AG08395 (cell line): ENCODE measurements at regions not wholly inside any gene's neighbourhood (a gene's known extent, or its start where the extent isn't known, plus 50 kb on each side); places are given as distances from the start of the nearest gene placed in this dataset.

Experiments used
- DNase-seq: peaks from one replicate; pipeline ENCODE4 v3.0.0; 2012; ENCODE audit warnings: mixed read lengths, low spot score

DNA sequence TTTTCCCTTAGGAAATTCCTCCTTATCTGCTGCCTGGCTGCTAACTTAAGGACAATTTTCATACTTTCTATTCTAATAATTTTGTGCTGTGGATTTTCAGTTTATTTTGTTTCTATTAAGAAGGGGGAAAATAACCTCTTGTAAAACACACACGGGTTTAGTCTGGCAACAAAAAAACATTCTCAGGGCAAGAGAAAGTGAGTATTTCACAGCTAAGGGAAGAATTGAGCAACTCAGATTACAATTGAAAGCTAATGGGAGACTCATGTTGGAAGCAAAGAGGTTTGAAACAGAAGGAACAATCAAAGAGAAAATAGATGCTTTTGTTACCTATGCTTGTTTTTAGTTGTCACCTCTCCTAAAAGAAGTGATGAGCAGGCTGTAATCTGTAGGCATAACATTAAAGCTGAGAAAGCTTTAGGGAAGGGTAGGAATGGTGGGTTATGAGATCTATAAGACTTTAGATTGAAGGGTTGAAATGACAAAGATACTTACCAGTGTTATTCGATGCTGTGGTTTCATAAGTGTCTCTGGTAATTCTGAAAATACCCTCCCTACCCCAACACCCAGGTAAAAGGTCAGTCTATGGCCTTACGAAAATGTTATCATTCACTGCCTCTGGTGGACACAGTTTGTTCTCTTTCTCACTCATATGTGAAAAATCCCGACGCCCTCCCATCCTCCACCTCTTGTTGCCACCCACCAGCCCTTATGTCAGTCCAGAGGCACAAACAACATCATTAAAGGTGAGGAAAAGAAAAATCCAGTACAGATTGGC is 510.9 kb downstream of the TXNL1 start:
- peak; percentile 13 for DNase-seq

GRCh38 chr18:56124186-56124585 is 514.2 kb downstream of the TXNL1 start:
- peak; percentile 78 for DNase-seq

GRCh38 chr18:56121669-56122068 is 516.7 kb downstream of the TXNL1 start:
- no peak for DNase-seq

DNA sequence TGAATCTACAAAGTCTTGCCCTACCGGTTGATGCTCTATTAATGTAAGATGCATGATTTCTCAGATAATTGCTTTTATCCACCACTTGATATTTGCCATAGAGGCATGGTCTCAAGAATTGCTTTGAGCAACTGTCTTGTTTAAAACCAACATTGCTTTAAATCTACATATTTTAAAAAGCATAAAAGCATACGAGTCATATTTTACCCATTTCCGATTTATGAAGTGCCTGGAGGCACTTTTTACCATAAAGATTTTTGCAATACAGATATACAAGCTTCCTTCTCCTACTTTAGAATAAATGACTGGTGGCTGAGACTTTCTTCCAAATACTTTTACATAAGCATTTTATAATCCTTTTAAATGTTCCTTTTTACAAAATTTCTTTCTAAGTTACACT is 517.6 kb downstream of the TXNL1 start:
- no peak for DNase-seq

DNA sequence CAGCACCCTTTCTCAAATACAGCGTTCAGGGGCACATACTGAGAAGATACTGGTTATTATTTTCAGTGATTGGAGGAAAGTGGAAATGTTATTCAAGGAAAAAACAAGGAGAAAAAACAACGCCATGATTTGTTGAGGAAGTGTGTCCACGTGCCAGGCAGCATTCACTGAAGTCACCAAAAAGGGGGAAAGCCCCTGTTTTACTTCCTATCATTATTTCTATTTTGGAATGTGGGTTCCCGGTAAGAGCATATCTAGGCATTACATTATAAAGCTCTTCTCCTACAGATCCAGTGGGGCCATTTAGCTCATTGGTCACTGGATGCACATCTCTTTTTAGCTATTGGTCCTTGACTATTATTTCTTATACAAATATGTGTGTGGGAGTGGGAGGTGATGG is 518.7 kb downstream of the TXNL1 start:
- no peak for DNase-seq

- DNase-seq: no peak
Measured at GRCh38 chr18:56118422-56118821, 520.0 kb downstream of the TXNL1 start.

DNA sequence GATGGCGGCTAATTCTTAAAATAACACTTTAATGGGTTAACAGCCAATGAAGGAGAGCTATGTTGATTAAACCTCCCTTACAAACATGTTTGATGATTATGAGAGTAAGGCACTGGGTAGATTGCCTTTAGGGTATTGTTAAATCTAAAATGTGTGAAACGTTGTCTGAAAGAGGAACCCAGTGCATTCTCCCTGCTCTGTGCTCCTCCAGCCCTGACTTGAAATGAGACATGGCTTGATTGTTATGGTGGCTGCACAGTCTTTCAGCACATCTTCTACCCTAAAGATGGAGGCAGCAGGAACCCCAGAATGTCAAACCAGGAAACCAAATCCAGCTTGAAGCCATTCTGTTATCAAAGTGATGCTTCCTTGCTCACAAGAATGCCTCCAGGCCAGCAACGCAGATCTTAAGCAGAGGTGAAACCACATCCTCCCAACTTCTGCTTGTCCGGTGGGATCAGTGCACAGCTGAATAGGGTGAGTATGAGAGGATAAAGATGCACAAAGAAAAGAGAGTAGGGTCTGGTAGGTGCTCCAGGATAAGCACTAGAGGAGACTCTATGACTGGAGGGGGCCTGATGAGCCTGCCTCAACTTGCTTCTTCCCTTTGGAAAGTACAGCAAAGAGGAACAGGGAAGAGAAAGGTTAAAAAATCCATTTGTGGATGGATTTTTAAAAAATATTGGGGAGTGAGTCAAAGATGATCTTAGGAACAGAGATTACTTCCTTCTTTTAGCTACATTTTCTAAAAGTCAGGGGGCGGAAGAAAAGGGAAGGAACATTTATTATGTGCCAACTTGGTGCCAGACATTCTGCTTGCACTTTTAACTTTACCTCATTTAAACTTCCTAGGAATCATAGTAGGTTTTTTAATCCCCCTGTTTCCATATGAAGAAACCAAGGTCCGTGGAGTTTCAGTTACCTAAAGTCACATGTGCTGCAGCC is 523.0 kb downstream of the TXNL1 start:
- DNase-seq: no peak

GRCh38 chr18:56112984-56113383 is 525.0 kb upstream of the TCF4 start:
- no peak for DNase-seq

DNA sequence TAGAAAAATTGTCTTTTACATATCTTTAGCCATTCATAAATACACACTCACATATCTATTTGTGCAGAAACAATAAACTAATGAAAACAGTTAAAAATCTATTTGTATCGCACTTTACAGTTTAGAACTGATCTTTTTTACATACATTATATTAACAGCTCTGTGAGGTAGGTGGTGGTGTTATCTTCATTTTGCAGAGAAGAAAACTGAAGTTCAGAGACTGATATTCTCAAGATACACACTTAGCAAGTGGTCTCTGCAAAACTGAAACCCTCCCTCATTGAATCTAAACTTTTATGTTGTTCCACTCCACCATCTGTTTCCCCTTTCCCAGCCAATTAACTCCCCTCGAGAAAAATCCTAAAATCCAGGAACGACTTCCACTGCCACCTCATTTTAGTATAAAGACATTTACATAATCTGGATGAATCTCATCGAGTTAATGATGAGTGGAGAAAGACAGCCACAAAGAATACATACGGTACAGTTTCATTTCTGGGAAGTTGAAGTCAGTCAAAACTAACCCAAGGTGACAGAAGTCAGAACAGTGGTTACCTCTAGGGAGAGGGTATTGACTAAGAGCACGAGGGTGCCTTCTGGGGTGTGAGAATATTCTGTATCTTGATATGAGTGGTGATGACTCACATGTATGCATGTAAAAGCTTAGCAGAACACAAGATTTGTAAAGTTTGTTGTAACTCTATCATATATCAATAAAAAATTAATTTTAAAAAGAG is 524.2 kb upstream of the TCF4 start:
- no peak for DNase-seq

DNA sequence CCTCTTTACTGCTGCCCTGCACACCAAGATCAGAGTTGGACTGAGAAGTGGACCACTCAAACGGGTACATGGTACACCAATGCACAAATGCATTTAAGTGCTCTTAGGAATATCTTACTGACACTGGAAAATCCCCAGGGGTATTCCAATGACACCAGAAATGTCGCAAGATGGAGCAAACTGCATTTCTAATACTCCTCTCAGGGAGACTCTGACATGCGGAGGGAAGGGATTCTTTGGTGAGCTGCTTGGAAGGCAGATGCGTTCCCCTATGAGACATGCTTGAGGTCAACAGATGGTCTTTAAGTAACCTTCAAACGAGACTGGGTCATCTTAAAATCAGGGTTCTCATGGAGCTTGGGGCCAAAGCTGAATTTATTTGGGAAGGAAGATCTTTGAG is 521.8 kb upstream of the TCF4 start:
- no peak for DNase-seq

DNA sequence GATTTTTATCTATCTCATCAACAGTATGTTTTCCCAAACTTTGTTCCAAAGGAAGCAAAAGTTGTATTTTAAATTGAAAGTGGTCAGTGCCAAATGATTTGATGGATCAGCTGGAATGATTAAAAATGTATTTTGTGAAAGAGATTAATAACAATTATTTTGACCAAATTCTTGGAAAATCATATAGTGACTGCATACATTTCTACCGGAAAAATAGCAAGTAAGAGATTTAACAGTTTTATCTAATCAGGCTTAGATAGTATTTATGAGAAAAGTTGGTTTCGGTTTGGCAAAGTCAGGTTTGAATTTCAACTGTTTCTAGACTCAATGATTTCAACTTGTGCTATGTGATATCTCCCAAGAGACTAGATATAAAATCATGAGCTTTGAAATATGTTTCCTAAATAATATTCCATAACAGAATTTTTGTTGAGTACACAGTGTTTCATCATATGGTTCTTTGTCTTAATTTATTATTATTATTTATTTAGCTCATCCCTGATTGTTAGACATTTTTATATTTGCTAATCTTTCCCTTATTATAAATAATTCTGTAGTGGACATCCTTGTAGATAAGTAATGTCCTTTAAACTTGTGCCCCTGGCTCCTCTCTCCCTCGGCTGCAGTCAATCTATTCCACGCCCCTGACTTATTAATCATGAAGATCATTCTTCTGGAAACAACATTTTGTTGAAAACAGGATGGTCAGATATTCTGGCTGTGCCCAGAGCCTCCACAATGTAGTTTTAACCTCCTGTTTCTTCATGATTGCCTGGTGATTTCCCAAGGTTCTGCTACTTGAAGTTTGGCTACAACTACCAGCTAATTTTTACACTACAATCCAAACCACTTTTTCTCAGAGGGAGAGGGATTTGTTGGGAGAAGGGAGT is 520.7 kb upstream of the TCF4 start:
- DNase-seq: no peak

DNA sequence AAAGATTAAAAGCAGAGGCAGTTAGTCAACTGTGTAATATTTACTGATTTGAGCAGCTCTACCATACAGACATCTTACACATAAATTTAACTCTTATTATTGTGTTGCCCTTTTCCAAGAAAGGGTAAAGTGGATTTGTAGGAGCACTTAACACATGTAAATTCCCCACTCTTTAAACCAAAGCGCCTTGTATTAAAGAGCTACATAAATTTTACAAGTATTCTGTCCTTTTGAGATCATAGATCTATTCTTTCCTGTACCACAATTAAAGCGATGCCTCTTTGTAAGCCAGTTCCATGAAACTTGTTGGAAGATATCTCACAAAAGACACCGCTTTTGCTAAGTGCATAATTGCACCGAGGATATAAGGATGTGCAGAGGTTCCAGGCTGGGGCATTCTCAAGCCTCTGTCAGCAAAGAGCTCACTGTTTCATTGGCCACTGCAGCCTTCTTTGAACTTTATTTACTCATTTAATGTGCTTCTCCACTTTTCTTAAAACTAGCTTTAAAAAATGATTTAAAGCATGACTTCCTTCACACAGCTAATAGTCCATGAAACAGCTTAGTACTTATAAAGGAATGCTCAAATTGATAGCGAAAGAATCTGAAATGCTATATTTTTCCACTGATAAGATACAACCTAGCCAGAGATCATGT is 520.0 kb upstream of the TCF4 start:
- DNase-seq: no peak

DNA sequence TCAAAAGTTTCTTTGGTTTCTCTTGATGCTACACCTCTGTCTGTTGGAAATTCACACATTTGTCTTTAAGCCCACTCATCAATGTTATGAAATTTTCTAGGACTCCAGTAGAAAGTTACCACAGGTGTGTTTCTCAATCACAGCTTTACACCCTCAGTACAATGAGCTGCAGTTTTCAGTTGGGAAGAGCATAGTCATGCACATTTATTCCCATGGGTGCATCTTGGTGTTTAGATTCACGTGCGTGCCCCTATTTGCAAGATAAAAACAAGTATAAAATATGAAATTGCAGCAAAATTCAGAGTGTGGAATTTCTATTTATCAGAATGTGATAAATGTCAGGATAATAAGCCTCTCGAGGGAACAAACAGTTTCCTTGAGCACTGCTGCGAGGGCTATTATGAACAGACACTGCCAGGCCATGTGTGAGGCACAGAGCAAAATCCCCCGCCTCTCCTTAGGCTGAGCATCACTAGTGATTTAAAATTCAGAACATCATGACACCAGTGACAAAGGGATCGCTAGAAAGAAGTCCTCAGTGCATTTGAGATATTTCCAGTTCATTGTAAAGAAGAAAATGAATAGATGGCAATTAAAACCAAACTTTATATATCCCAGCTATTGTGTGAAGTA is 512.2 kb upstream of the TCF4 start:
- DNase-seq: no peak

DNA sequence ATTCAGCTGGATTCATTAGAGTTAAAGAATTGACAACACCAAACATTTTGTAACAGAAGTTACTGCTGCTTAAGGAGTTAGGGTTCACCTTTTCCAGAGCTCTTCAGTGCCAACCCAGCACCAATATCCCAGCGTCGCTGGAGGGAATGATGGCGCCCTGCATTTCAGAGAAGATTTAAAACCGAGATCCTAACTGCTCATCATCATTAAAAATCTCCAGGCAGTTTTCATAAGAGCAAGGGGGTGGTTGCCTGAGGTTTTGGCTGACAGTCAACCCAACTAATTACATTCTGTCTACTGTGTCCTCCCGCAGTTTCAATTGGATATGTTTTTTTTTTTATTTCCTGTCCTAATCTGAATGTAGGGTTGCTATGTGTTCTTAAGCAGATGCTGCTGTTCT is 509.6 kb upstream of the TCF4 start:
- DNase-seq: no peak

DNA sequence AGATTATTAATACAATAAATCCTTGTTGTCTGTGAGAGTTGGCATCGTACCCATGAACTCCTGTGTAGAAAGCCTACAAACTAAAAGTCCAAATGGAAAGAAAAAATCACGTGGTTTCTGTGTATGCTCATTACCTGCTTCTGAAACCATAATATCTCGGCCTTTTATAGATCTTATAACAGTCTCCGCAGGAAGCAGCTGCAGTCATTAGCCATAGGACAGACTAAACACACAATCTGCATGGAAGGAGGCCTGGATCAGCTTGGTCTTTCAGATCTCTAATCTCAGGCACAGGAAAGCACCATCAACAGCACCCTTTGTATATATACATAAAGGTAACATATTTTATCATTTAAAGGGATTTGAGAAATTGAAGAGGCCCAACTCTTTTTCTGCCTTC is 508.9 kb upstream of the TCF4 start:
- DNase-seq: no peak

- DNase-seq: no peak
Measured at GRCh38 chr18:56089612-56090258, 501.7 kb upstream of the TCF4 start.

DNA sequence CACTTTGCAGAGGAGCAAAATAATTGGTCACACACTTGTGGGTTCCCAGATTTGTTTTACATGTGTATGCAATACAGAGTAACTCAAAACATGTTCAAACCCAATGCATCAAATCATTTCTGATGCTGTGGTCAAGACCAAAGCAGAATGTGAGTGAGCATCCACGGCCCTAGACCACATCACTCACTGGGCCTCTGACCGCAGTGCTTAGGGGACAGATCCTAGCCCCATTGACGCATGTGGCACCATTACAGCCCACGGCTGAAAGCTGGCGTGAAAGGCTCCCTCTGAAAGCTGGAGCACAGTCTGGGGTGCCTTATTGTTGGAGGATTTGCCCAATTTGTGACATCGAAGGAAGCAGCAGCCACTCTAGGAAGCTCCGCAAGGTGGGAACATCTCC is 498.8 kb upstream of the TCF4 start:
- peak; percentile 18 for DNase-seq

DNA sequence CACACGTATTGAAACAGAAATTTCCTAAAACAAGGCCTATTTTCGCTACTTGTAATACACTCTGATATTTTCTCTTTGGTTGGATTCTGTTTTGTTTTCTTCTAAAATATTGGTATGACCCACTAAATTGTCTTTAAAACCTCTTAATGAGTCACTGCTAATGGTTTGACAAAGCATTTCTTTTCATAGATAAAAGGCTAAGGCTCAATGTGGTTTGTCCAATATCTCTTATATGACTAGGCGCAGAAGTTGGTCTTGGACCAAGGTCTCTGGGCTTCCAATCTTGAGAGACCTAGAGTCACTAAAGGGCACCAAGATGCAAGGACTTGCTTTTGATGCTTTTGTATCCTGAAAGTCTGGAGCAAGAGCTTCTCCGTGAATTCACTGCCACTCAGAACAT is 498.2 kb upstream of the TCF4 start:
- DNase-seq: peak; percentile 16

GRCh38 chr18:56085551-56085950 is 497.6 kb upstream of the TCF4 start:
- DNase-seq: peak; percentile 82
